NOMO-1 treated with DMSO at 0.1 percent for 48 hours (cell line): ENCODE measurements at regions not wholly inside any gene's neighbourhood (a gene's known extent, or its start where the extent isn't known, plus 50 kb on each side); places are given as distances from the start of the nearest gene placed in this dataset.

Source experiments
- DNase-seq: peaks from one replicate; lab custom pipeline; 2025; ENCODE audit not compliant: unreplicated experiment; lab: John Stamatoyannopoulos, UW

- no peak for DNase-seq
These were observed 437.3 kb upstream of the SEMA3A start for GRCh38 chr7:84631913-84632312.

GRCh38 chr7:84629640-84630318, 435.2 kb upstream of the SEMA3A start:
- no peak for DNase-seq

DNA sequence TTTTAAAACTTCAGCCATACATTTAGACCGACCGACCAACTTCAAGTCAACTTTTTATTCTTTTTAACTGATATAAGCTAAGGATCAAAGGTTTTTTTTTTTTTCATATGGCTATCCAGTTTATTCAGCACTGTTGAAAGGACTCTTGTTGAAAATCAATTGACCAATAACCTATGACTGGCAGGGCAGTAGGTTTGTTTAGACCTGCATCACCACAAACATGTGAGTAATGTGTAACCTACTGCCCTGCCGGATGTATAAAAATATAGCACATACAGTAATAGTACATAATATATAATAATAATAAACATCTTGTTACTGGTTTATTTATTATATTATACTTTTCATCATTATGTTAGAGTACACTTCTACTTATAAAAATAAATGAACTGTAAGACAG, 434.6 kb upstream of the SEMA3A start:
- DNase-seq: no peak

- no peak for DNase-seq
These were observed 432.7 kb upstream of the SEMA3A start for GRCh38 chr7:84627250-84627649.

GRCh38 chr7:84624927-84625326, 430.3 kb upstream of the SEMA3A start:
- no peak for DNase-seq

DNA sequence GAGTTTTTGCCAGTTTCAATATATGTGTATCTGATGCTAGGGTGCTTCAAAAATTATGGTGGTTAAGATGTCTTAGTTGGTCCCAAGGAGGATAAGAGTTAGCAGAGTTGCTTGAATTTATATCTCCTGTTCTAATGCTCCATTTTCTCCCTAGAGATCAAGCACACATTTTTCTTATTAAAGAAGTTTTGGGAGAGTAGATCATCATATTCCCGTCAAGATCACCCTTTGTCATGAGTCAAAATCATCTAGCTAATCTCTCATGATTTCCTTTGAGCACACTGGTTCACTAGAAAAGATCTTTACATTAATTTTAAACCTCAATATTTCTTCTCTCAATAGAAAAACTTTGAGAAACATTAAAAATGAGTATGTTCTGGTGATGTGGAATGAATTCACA, 429.9 kb upstream of the SEMA3A start:
- DNase-seq: no peak

DNA sequence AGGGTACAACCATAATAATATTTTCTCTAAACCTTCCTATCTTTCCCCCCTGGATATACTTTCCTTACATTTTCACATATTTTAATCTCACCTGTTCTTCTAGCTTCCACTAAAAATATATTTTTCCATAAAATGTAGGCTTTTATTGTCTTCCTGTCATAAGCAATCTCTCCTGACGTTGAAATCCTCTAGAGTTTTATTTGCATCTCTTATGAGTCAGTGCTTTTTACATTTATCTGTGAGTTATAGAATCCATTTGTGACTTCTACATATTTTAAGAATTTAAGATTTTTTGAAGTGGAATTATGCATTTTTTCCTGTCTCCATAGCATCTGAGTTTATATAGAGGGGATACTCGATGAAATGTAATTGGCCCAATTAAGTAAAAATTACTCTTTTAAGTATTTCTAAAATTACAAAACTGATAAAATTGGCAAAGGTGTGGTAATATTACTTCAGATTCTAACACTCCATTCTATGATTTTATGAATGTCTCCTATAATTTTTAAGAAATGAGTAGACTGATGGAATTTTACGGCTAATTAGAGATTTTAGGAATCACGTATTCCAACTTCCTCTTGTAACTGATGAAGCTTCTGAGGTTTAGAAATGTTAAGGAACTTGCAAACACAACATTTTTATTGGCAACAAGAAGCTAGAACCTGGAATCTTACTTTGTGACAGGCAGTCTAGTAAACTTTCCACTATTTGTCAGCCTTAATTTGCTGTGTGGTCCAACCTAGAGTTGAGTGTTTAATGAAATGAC, 422.9 kb upstream of the SEMA3A start:
- no peak for DNase-seq

GRCh38 chr7:84614821-84615501, 420.4 kb upstream of the SEMA3A start:
- DNase-seq: no peak

DNA sequence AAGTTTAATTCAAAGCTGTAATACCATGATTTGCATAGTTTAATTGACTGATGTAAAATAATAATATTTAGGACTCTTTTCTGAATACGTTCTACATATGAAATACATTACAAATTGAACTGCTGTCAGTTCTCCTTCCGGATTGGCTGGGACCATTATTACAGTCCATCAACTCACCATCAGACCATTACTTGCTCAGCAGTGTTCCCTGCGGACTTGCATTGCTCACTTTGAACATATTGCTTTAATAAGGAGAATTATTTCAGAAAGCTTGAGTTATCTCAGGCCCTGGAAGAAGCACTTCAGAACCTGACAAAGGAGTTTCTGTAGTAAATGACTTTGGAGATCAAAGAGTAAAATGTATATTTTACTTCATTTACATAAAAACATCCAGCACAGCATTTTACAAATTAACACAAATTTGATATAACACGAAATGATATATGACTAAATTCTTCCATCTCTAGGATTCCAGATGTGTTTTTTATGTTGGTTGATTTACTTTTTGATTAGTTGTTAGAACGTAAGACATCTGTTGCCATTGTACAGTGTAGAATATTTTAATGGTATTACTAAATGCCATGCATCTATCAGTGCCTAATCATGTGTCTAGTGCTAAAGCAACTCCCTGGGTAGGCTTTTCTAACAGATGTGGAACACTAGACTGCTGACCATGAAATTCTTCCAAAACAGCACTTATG, 418.5 kb upstream of the SEMA3A start:
- DNase-seq: no peak

DNA sequence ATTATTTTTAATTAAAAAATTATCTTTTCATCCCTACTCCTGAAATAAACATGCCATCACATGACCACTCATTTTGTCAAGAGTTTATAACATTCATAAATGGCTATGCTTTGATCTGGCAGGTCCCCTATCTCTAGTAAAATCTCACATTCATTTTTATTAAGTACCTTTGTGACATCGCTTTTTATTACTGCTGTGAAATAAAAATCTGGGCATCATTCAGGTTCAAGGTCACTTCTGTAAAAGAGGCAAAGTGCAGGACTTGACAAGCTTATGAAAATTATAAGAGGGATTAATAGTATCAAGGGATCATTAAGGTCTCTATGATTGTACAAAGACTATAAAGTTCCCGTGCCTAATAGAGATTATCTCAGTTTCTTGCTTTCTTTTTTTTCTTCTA, 416.8 kb upstream of the SEMA3A start:
- no peak for DNase-seq

- DNase-seq: no peak
These were observed 415.8 kb upstream of the SEMA3A start for GRCh38 chr7:84610390-84610789.

- no peak for DNase-seq
These were observed 410.7 kb upstream of the SEMA3A start for GRCh38 chr7:84605301-84605700.

DNA sequence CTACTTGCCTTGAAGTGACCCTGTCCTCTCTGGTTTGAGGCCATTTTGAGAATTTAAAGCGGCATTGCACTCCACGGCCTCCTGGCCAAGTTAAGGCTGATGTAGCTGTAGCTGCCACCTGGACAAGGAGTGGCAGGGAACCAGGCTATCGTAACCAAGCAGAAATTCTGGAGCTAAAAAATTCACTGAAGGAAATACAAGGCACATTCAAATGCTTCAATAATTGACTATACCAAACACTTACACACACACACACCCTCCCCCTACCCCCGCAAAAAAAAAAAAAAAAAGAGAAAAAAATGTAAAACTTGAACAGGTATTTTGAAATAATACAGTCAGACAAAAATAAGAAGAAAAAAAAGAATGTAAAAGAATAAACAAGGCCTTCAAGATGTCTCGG, 409.0 kb upstream of the SEMA3A start:
- no peak for DNase-seq

DNA sequence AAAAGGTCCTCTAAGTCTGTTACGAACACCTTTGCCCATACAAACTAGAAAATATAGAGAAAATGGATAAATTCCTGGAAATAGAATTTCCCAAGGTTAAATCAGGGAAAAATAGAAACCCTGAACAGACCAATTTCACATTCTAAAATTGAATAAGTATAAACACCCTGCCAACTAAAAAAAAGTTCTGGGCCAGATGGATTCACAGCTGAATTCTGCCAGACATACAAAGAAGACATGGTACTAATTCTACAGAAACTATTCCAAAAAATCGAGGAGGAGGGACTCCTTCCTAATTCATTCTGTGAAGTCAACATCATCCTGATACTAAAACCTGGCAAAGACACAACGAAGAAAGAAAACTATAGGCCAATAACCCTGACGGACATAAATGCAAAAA, 400.4 kb upstream of the SEMA3A start:
- DNase-seq: no peak

DNA sequence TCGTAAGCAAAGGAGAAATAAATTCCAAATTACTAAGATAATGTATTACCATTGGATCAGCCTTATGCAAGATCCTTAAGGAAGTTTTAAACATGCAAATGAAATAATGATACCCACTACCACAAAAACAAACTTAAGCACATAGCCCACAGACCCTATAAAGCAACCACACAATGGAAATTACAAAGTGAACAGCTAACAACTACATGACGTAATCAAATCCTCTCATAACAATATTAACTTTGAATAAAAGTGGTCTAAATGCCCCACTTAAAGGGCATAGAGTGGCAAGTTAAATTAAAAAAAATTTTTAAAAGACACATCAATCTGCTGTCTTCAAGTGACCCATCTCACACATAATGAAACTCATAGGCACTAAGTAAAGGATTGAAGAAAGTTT, 397.3 kb upstream of the SEMA3A start:
- no peak for DNase-seq

- DNase-seq: no peak
These were observed 394.4 kb upstream of the SEMA3A start for GRCh38 chr7:84589012-84589411.

GRCh38 chr7:84583331-84583730, 388.7 kb upstream of the SEMA3A start:
- DNase-seq: no peak

GRCh38 chr7:84582747-84583146, 388.2 kb upstream of the SEMA3A start:
- DNase-seq: no peak

DNA sequence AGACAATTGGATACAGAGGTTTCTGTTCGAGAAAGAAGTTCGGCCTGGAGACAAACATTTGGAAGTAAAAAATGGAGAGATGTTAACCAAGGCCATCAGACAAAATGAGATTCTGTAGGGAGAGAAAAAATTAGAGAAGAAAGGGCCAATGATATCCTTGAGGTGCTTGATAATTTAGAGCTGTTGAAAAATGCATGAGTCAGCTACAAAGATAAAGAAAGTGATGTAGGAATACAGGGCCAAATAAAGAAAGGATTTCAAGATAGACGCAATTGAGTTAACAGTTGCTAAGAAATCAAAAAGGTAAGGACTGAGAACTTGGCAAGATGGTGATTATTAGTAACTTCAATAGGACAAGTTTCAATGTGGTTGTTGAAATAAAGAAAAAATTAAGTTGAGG, 384.2 kb upstream of the SEMA3A start:
- DNase-seq: no peak

DNA sequence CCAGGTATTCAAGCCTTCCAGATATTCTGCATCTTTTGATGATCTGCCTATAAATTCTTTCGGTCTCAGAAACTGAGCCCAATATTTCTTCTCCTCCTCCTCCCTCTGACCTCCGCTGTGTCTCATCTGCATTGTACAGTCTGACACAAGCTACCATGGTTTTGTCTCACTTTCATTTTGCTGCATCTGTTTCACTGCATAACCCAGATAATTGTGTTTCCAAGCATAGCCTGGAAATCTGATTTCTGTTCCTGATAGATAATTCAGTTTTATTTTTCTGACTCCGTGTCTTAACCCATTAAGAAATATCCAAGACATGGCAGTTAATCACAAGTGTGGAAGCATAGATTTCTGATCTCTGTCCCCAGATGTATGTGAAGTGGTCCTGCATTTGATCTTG, 374.2 kb upstream of the SEMA3A start:
- no peak for DNase-seq

- DNase-seq: no peak
These were observed 370.9 kb upstream of the SEMA3A start for GRCh38 chr7:84565345-84566074.
